ENCODE measurements at regions not wholly inside any gene's neighbourhood (a gene's known extent, or its start where the extent isn't known, plus 50 kb on each side); places are given as distances from the start of the nearest gene placed in this dataset.

GRCh38 chr3:80000022-80000421, 232.2 kb upstream of the ROBO1 start:
- TF ChIP-seq CTCF (conservative IDR thresholded peaks at IDR 0.05), result no peak
- no peak overlapping the region for H3K27ac ChIP-seq

- no peak for TF ChIP-seq CTCF (conservative IDR thresholded peaks at IDR 0.05)
- H3K27ac ChIP-seq, result no peak overlapping the region
Observed at GRCh38 chr3:79994397-79994796, 226.6 kb upstream of the ROBO1 start.

- no peak for TF ChIP-seq CTCF (conservative IDR thresholded peaks at IDR 0.05)
- no peak overlapping the region for H3K27ac ChIP-seq
Observed at GRCh38 chr3:79986338-79986737, 218.5 kb upstream of the ROBO1 start.

GRCh38 chr3:79985816-79986215, 218.0 kb upstream of the ROBO1 start:
- H3K27ac ChIP-seq, result no peak overlapping the region

GRCh38 chr3:79983118-79983517, 215.3 kb upstream of the ROBO1 start:
- H3K27ac ChIP-seq, result no peak overlapping the region
- no peak for TF ChIP-seq CTCF (conservative IDR thresholded peaks at IDR 0.05)

More at GRCh38 chr3:79985816-79986215, 218.0 kb upstream of the ROBO1 start:
- no peak for TF ChIP-seq CTCF (conservative IDR thresholded peaks at IDR 0.05)

- no peak for TF ChIP-seq CTCF (conservative IDR thresholded peaks at IDR 0.05)
Observed at GRCh38 chr3:79979990-79980389, 212.2 kb upstream of the ROBO1 start.

GRCh38 chr3:79976466-79976865, 208.7 kb upstream of the ROBO1 start:
- no peak overlapping the region for H3K27ac ChIP-seq
- TF ChIP-seq CTCF (conservative IDR thresholded peaks at IDR 0.05), result no peak

More at GRCh38 chr3:79979990-79980389, 212.2 kb upstream of the ROBO1 start:
- no peak overlapping the region for H3K27ac ChIP-seq
